HEK293T (cell line): ENCODE measurements at regions not wholly inside any gene's neighbourhood (a gene's known extent, or its start where the extent isn't known, plus 50 kb on each side); places are given as distances from the start of the nearest gene placed in this dataset.

Experiments used
- FOXA1 ChIP-seq: fragments of 450-650 bp; IDR thresholded peaks from 2 replicates; pipeline ENCODE4 v1.6.1; 2016; ENCODE audit warnings: mild to moderate bottlenecking
- L3MBTL2 ChIP-seq: fragments of 450-650 bp; conservative IDR thresholded peaks from 2 replicates; pipeline ENCODE4 v1.6.1; 2016; ENCODE audit warnings: mild to moderate bottlenecking
- SP1 ChIP-seq: fragments of 450-650 bp; IDR thresholded peaks from 2 replicates; pipeline ENCODE4 v1.6.1; 2017

GRCh38 chr11:115982666-115983065 is 478.5 kb upstream of the CADM1 start:
- no peak for TF ChIP-seq SP1
- TF ChIP-seq FOXA1, result no peak
- TF ChIP-seq L3MBTL2, result no peak
